PC-3 (cell line): ENCODE measurements at regions not wholly inside any gene's neighbourhood (a gene's known extent, or its start where the extent isn't known, plus 50 kb on each side); places are given as distances from the start of the nearest gene placed in this dataset.

Source experiments
- EZH2phosphoT487 ChIP-seq: fragments of 300-600 bp; sonication (generic); IDR thresholded peaks from 2 replicates; pipeline ENCODE4 v1.6.1; 2018; ENCODE audit warnings: mild to moderate bottlenecking, antibody characterized with exemption, low read length, borderline replicate concordance
- TF ChIP-seq, protein P1 (sequence below): fragments of 300-600 bp; sonication (generic); conservative IDR thresholded peaks from 2 replicates; pipeline ENCODE4 v1.5.1; 2017; ENCODE audit warnings: antibody characterized with exemption, low read depth, mild to moderate bottlenecking, low read length

DNA sequence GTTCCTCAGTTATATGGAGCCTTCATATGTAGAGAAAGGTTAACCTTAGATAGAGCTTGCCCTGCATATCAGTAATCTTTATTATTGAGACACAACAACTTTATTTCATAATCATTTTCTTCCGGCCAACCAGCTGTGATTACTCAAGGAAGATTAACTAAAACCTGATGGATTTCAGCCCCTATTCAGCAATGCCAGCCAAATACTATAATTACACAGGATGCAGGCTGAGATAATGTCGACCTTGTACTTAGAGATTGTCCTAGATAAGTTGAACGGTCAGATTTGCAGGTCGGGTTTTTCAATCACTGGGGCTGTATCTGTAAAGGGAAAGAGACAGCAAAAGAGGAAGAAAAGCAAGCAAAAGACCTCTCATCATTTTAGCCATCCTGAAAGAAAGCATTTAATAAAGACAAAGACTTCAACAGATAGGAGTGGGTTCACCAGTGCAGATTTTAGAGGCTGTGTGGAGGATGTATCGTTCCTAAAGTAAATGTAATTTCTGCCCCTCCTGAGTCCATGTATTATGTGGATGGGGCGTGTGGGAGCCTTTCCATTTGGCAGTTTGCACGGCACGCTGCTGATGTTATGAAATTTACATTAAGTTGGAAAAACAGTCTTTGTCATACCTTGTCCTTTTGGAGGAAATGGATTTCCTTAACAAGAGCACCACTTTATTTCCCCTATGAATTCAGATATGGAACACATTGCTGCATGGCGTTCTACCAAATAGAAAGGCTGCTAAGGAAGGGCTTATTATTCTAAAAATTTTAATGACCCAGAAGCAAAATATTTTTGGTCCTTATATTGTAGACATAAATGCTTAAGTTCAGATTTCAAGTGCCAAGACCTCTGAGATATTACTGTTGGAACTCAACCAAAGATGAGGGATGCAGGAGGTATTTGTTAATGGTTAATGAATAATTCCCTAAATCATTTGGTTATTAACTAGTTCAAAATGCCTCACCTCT is 496.7 kb downstream of the SPRY1 start:
- TF ChIP-seq, protein P1, sequence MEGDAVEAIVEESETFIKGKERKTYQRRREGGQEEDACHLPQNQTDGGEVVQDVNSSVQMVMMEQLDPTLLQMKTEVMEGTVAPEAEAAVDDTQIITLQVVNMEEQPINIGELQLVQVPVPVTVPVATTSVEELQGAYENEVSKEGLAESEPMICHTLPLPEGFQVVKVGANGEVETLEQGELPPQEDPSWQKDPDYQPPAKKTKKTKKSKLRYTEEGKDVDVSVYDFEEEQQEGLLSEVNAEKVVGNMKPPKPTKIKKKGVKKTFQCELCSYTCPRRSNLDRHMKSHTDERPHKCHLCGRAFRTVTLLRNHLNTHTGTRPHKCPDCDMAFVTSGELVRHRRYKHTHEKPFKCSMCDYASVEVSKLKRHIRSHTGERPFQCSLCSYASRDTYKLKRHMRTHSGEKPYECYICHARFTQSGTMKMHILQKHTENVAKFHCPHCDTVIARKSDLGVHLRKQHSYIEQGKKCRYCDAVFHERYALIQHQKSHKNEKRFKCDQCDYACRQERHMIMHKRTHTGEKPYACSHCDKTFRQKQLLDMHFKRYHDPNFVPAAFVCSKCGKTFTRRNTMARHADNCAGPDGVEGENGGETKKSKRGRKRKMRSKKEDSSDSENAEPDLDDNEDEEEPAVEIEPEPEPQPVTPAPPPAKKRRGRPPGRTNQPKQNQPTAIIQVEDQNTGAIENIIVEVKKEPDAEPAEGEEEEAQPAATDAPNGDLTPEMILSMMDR, result no peak
- TF ChIP-seq EZH2phosphoT487, result no peak
